Bone marrow (tissue), 2 donors: ENCODE measurements at regions not wholly inside any gene's neighbourhood (a gene's known extent, or its start where the extent isn't known, plus 50 kb on each side); places are given as distances from the start of the nearest gene placed in this dataset.

ENCODE experiments used
- DNase-seq, 2 donors: peaks; one replicate each; lab custom pipeline; 2025; lab: John Stamatoyannopoulos, UW

DNA sequence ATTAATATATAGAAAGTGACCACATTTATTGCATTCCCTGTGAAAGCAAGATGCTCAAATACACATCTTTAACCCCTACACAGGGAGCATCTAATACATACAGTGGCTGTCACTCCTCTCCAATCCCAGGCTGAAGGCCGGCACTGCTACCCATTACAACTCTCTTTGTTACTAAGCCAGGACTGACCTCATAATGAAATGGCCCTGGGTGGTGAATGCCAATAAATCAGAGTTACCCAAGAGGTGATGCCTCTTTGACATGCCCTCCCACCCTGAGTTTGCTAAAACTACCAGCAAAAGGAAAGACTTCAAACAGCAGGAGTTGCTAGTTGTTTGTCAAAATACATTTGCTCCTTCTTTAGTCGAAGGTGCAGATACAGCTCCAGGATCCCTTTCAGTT lies 214.2 kb downstream of the FOXA2 start:
- DNase-seq = no peak

GRCh38 chr20:22369100-22369499 lies 215.3 kb downstream of the FOXA2 start:
- no peak for DNase-seq

DNA sequence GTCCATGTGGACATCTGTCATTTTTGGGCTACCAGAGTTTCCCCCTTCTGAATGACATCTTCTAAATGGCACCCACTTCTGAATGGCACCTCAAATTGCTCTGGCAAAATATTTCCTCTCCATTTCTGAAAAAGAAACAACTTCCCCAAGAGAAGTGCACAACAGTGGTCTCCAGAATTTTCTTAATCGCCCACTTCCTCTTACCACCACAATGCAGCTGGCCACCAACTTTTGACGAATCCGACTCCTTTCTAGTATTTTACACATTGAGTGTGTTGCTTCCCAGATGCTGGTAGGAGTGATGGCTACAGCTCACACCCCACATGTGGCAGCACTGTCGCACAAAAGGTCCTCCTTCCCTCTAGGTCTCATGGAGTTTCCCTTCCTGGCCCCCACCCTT lies 216.1 kb downstream of the FOXA2 start:
- peak in 1 of 2 donors; percentile 30 for DNase-seq

- DNase-seq = no peak
These were observed 217.7 kb downstream of the FOXA2 start for GRCh38 chr20:22366631-22367030.

DNA sequence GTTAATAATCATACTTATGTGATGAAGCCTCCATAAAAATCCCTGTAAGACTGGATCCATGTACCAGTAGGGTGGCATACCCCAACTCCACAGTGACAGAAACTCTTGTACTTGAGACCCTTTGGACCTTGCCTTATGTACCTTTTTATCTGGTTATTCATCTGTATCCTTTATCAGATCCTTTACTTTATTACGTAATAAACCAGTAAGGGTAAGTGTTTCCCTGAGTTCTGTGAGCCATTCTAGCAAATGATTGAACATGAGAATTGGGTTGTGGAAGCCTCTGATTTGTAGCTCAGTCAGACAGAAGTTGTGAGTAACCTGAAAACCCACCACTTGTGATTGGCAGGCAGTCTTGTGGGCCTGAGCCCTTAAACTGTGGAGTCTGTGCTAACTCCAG lies 229.7 kb downstream of the FOXA2 start:
- no peak for DNase-seq

DNA sequence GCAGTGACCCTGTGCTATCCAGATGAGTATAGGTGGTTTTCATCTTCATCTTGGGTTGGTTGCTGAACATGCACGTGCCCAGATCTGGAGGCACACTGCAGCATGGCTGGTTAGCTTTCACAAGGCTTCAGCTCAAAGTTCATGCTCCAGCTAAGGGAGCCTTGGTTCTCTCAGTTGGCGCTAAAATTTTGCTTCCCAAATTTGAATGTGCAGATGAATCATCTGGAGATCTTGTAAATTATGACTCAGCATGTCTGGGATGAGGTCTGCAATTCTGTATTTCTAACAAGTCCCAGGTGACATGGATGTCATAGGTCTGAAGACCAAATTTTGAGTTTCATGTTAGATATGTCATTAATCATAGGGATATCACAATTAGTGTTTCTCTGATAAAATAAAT lies 230.8 kb downstream of the FOXA2 start:
- no peak for DNase-seq

- no peak for DNase-seq
These were observed 232.4 kb downstream of the FOXA2 start for GRCh38 chr20:22352019-22352418.

DNA sequence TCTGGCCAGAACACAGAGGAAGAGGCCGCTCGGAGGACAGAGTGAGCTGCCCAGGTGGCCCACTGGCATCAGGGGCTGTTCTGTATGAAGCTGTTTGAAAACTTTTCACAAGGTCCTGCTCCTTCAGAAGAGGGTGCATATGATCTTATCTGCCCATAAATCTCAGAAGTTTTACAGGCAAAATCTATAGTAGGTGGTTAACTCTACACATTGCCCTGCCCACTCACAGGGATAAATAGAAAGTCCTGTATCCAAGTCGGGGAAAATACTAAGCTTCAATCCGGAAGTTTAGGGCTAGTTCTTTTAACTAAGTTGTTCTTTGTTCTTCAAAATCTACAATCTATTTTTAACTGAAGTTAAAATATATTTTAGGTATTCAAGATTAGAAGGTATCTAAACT lies 233.7 kb downstream of the FOXA2 start:
- DNase-seq = no peak

- DNase-seq = no peak
These were observed 236.4 kb downstream of the FOXA2 start for GRCh38 chr20:22348010-22348409.

GRCh38 chr20:22346716-22347115 lies 237.7 kb downstream of the FOXA2 start:
- DNase-seq = peak in 1 of 2 donors; percentile 42

DNA sequence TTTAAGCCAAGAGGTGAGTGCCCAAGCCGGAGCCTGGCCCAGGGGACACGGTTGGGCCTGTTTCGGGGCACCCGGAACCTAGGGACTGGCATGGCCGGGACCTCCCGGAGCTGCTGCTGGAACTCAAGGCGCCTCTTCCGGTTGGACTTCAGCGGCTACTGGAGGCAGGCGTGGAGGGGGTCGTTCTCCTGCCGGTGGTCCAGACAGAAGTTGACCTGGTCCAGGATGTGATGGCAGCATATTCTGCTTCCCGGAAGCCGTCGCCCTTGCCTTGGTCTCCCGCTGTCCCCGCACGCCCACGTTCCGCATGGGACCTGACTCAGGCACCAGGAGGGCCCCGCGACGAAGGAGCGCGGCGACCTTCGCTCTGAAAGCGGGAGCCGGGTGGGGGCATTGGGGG lies 240.8 kb downstream of the FOXA2 start:
- DNase-seq = no peak

GRCh38 chr20:22342410-22342809 lies 242.0 kb downstream of the FOXA2 start:
- DNase-seq = no peak

- DNase-seq = no peak
These were observed 242.9 kb downstream of the FOXA2 start for GRCh38 chr20:22341508-22341907.

- no peak for DNase-seq
These were observed 244.4 kb downstream of the FOXA2 start for GRCh38 chr20:22339946-22340345.

GRCh38 chr20:22339091-22339881 lies 245.1 kb downstream of the FOXA2 start:
- peak in 1 of 2 donors; percentile 55 for DNase-seq

- no peak for DNase-seq
These were observed 246.1 kb downstream of the FOXA2 start for GRCh38 chr20:22338140-22338708.

- DNase-seq = no peak
These were observed 249.2 kb downstream of the FOXA2 start for GRCh38 chr20:22335210-22335609.

DNA sequence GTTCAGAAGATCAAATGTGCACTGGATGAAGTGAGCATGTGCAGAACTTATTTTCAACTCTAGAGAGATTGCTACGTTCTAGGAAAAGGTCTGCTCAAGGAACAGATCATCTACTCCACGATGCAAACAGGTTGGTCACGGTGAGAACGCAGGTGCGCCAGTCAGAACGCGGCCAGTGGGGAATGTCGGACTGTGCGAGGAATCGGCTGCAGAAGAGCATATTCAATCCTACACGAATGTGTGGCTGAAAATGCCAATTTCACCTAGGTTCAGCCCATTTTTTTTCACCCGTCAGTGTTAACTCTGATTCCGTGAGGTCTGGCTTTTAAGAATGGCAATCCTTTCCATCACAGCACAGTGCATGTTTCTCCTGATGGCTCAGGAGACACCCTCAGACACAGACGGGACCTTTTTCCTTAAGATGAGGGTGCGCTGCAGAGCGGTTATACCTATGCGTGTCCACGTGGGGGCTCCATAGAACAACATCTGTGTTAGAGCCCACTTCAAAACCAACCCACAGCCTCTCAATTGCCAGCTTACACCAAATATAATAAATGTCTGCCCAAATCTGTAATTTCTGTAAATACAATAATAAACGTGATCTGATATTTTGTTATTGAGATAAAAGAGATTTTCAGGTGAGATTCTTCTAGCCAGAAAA lies 250.4 kb downstream of the FOXA2 start:
- peak in 1 of 2 donors; percentile 53 for DNase-seq

DNA sequence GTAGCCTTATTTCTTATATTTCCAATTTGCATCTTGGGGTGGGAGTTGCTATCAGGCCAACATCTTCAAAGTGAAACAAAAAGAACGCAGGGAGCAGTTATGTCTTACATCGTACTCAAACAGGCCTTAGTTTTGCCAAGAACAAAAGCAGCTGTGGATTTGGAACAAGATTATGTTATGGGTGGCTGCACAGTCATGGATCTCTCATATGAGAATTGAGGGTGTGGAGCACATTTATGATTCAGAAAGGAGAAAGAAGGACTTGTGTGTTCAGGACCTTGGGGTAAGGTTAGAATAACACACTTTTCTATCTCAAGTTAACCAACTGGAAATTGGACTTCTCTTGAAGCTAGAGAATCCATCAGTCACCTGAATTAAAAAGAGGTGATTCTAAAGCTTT lies 259.9 kb downstream of the FOXA2 start:
- DNase-seq = no peak

DNA sequence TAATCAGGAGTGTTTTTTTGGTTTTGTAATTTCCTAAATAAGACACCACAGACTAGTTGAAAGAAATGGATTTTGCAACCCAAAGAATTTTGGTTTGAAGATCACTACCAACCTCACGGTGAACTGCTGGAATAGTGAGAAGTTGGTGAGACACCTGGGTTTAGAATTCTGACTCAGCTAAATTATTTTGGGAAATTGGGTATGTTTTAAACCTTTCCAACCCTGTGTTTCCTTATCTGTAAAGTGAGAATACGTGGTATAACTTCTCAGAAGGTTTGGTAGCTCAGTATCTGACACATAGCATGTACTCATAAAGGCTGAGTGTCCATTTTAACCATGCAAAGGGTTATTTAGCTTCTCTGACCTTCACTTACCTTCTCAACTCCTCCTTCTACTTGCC lies 261.9 kb downstream of the FOXA2 start:
- no peak for DNase-seq

DNA sequence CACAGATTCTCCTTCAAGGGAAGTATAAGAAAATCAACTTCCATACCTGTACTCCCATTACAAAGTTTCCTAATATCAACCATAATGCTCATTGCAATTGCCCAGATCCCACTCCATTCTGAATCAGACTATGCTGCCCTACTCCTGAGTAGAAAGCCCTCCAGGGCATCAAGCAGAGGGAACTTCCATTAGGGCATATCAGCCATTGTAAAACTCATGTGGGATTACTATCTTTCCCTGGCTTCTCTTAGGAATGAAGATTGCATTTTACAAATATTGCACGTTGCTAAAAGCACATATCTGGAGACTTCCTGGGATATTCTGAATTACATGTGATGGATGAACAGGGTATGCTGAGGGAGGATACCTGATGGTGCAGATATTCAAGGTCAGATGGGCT lies 263.2 kb downstream of the FOXA2 start:
- no peak for DNase-seq

GRCh38 chr20:22320245-22320915 lies 264.0 kb downstream of the FOXA2 start:
- DNase-seq = no peak

DNA sequence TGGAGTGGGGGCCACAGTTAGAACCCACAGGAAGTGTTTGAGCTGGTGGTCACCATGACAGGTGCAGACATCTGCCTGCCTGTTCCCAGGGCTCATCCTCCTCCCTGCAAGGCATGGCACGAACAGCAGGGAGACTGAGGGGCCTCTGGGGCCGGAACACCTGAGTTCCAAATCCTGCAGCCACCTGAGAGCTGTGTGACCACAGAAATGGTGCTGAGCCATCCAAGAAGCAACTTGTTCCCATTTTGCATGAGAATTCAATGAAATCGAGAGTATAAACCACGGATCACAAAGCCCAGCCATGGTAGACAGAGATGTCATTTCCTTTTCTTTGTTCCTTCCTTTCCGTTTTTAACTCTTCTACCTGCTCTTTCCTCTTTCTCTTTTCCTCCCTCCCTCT lies 268.6 kb downstream of the FOXA2 start:
- no peak for DNase-seq
